ENCODE measurements at regions not wholly inside any gene's neighbourhood (a gene's known extent, or its start where the extent isn't known, plus 50 kb on each side); places are given as distances from the start of the nearest gene placed in this dataset.

DNA sequence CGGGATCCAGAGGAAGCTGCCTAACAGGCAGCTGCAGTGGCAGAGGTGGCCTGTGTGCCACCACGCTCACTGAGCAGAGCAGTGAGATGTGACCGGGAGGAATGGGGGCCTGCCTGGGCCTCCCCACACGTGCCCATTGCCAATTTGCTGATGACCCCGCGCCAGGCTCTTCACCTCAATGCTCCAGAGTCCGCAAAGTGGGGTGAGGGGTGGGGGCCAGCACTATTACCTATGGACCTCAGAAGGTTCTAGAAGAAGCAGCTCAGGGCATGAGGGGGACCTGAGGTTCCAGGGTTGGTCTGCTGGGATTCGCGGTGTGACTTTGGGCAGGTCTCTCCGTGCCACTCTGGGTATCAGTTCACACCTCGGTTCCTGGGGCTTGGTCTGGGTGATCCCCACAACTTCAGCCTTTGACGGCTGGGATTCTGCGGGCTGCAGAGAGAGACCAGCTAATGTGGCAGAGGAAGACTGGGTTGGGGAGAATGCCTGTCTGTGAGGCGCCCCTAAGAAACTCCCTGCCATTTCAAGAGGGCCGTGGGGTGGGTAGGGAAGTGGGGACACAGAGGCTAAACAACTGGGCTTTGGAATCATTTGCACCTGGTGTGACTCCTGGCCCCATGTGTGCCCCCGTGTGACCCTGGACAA lies 231.0 kb upstream of the MVB12B start:
- DNase-seq = no peak

DNA sequence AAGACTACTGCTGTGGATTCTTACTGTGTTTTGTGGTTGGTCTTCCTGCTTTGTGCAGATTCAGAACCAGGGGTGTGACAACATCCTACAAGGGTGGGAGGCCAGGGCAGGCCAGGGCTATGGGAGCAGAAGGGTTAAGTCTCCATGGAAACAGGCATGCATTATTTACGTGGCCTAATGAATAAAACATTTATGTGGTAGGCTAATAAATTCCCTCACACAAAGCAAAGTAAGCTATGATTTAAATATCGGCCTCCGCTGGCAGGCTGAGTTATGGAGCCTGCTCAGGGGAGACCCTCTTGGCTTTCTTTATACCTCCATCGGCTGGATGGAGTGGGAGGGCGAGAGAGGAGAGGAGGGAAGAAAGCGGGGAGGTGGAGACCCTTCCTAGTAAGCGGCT lies 230.3 kb upstream of the MVB12B start:
- no peak for DNase-seq

DNA sequence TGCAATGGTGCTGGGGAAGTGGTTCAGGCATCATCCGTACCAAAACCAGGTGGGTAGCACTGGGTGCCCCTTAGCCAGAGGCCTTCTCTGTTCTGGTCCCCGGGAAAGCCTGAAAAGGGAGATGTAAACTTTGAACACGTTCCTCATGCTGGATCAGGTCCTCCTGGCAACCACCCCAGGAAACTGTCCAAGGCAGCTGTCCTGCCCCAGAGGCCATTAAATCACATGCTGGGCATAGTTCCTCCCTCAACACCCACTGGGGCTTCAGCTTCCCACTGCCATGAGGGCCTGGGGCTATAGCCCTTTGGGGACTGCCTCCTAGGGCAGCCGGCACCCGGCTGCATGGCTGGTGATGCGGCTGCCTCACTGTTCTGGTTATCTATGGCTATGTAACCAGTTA lies 228.9 kb upstream of the MVB12B start:
- no peak for DNase-seq

DNA sequence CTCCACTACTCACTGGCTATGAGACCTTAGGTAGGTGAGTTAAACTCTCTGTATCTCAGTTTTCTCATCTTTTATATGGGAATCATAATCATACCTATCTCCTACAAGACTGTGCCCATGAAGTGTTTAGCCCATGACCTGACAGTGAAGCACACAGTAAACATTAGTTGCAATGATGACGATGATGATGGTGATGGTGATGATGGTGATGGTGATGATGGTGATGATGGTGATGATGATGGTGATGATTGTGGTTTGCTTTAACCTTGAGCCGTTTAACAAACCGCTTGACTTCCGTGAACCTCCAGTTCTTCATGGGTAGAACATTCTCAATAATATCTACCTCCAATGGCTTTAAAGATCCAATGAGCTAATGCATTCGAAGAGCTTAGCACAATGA lies 220.2 kb upstream of the MVB12B start:
- DNase-seq = no peak

DNA sequence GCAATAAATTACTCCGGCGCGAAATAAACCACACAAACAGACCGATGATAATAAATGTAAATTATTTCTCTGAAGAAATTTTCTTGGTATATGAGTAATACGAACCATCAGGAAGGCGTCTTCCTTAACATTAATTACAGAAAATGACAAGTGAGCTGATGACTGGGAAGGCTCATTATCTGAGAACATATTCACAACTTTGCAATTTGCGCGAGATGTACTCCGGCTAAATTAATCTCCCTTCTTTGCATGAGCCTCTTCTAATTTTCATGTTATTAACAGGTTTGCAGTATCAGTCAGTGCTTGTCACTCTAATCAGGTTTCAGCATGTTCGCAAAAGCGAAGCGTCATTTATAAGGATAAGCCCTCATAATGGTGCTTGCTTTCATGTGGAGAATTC lies 218.9 kb upstream of the MVB12B start:
- no peak for DNase-seq

DNA sequence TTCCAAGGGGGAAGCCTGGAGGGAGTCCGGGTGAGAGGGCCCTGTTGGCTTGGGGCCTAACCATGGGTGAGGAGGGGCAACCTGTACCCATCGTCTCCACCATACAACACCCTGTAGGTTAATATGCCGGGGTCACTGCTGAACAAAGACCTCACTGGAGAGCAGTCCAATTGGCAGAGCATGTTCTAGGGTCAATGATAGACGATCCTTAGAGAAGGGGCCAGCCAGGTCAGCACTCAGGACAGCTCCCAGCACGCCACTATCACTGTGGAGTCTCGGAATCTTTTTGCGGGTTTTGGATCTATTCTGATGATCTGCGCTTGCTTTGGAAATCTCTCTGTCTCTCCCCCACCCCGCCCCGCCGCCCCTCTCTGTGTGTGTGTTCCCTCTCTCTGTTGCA lies 218.4 kb upstream of the MVB12B start:
- peak; percentile 16 for DNase-seq

DNA sequence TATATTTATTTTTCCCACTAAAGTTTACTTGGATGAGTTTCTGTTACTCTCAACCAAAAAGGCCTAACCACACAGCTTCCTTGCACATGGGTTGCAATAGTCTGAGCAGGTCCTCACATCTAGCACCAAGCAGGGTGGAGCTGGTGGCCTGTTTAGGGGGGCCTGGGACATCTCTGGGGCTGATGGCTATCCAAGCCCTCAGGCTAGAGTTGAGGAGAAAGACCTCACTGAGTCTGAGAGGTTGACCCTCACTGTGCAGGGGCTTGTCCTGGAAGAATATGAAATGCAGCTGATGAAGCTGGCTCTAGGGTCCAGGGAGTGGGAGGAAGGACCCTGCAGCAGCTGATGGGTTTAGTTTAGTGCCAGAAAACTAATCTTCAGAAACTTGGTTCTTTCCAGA lies 217.1 kb upstream of the MVB12B start:
- no peak for DNase-seq

DNA sequence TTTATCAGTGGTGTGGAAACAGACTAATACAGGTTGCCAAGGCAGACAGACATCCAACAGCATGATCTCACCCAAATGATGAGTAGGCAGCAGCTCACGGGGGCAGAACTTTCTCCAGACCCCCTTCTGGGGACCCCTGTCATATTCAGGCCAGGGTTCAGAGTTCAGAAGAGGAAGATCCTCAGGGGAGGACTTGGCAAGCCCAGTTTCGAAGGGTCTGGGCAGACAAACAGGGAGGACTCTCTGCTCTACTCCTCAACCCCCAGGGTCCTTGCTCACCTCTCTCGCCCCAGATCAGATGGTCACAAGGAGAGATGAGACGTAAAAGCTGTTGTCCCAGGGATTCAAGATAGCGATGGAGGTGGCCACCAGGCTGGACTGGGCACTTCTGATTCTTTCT lies 215.1 kb upstream of the MVB12B start:
- DNase-seq = no peak

DNA sequence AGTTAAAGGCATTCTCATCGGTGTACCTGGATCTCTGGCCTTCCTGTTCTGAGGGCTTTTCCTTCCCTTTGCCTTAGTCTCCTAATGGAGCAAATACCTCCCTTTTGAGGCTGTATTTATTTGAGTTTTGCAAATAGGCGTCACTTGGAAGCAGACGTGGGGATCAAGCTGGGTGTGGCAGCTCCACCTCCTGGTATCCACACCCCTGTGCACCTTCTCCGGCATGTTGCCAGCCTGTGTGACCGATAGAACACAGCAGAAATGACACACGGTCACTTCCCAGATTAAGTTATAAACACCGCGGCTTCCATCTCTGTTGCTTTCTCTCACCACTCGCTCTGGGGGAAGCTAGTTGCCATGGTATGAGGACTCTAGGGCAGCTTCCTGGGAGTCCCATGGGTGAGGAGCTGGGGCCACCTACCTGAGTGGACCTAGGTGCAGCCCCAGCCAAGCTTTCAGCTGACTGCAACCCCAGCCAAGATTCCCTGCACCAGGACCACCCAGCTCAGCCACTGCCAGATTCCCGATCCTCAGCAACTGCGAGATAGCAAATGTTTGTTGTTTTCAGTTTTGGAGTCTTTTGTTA lies 214.4 kb upstream of the MVB12B start:
- peak; percentile 13 for DNase-seq

DNA sequence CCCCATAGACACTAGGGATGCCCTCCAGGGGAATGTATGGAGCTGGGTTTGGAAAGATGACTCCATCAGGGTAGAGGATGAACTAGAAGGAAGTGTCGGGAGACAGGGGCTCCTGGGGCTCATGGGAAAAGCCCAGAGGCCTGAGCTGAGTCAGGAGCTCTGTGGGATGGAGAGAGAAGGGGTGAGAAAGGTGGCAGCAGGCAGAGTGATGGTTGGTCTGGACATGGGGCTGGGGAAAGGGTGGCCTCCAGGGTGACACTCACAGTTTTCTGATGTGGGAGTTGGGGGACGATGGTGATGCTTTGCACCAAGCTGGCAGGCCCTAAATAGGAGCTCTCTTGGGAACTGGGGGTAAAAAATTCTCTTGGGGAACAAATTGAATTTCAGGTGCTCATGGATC lies 213.5 kb upstream of the MVB12B start:
- DNase-seq = no peak

DNA sequence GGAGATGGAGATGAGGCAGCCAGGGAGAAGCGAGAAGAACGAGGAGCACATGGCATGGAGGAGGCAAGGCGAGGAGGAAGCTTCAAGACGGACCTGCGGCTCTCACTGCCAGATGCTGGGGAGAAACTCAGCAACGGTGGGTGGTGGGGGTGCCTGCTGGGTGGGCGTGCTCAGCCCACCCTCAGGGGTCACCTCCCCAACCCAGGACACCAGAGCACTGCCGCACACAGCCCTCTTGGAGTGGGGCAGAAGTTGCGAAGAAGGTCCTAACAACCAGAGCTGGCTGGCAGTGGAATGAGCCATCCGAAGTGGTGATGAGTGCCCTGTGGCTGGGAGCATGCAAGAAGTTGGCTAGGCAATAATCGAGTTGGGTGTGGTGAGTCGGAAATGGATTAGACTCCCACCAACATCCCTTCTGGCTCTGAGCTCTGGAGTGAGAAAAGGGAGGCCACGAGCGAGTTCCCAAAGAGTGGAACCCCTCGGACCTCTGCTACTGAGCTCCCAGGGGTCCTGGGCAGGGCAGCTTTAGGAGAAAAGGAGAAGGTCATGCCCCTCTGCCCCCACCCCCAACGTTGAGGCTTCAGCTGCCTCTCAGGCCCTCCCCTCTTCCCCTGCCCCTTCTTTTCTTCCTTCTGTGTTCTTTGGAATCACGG lies 212.7 kb upstream of the MVB12B start:
- no peak for DNase-seq

DNA sequence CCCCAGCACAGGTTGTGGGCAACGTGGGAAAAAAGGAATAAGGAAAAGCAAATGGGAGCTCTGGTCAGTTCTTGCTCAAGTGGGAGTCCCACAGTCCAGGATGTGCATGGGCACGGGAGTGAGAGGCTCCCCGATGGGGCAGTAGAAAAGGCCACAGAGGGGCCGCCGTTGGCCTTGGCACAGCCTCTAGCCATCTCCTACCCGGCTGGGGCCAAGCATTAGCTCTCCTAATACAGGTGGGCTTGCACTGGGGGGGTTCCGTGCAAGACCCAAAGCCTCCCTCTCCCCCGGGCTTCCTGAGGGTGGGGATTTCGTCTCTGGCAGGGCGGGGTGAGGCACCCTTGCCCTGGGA lies 212.2 kb upstream of the MVB12B start:
- DNase-seq = no peak

DNA sequence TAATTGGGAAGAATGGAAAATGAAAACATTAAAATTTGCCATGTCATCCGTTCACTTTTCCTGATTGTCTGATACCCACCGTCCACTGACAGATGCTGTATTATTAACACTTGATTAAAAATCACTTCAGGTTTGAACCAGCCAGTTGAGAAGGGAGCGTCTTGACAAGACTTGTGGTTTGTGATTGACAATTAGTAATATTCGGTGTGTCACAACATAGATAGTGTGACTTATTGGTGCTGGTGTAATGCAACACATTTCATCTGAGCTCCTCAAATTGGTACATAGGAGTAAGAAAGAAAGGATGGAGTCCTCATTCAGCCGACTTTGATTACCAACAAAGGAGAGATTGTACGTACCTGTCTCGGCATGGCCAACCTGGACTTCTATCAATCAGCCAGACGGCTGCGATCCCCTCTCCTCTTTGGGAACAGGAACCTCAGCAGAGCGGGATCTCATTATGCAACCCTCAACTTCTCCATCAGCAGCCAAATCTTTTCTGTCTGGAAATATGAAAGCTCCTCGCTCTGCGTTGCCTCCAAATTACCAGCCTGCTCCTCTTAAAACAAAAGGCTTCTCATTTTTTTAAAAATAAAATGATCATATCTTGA lies 211.7 kb upstream of the MVB12B start:
- no peak for DNase-seq

DNA sequence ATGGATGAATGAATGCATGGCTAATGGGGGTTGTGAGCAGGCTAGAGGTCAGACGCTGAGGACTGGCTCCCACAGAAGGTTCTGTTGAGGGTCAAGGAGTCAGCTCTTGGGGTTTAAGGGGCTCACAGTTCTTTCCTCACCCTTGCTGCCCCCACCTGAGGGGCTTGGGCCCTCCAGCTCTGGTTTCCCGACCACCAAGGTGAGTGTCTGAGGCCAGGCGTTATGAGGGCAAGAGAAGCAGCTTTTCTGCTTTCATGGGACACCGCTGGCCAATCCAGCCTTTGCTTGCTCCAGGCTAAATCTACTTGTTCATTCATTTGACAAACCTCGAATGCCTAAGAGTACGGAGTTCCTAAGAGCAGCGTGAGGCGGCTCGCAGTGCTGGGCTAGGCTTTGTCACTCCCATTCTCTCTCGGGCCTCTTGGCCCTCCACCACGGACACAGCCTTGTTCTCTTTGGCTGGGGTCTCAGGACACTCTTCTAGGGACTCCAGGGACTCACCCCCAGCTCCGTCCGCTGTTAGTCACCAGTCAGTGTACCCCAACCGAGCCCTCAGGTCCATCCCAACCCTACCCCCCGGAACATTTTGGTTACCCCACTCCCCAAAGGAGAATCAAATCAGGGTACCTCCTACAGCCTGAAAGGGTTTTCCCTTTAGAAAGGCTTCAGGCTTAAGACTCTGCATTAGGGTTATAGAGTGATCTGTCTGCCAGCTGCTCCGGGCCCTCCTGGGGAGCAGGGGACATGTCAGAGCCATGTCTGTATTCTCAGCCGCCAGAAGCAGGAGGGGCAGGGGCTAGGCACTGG lies 210.1 kb upstream of the MVB12B start:
- DNase-seq = no peak

DNA sequence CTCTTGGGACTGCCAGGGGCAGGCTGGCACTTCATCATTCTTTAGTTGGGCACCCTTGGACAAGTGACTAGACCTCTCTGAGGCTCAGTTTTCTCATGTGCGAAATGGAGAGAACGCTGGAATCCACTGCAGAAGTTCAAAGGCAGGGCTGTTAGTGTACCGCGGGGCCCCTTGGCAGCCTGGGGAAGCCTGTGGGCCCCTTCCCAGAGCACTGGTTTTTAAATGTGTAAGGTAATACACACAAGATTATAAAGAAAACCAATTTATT lies 209.5 kb upstream of the MVB12B start:
- DNase-seq = no peak

DNA sequence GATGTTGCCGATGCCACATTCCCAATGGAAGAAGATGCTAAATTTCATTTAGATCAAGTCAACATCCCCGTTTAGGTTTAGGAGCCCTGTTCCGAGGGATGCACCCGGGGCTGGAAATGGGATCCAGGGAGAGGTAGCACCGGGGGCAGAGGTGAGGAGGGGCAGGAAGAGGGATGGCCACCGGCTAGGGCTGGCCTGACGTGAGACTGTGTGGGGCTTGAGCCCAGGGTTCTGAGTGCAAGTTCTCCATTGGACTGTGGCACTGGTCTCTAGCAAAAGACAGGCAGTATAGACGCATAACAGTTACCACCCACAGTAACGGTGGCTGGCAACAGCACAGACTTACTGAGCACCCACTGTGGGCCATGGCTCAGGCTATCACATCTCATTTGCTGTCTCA lies 209.0 kb upstream of the MVB12B start:
- no peak for DNase-seq

DNA sequence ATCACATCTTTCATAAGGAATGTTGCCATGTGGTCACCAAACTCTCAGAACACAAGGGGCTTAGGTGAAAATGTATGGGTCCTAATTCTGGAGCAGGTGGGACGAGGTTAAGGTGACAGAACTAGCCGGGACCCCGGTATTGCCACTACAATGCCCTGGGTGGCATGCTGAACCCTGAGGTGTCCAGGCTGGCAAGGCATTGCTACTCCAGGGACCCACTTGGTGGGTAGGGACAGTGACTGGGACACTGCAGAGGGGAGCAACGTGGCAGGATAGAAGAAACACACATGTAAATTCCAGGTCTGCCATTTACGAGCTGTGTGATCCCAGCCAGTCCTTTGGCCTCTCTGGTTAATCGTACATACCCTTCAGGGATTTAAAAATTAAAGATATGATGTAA lies 206.9 kb upstream of the MVB12B start:
- DNase-seq = no peak

DNA sequence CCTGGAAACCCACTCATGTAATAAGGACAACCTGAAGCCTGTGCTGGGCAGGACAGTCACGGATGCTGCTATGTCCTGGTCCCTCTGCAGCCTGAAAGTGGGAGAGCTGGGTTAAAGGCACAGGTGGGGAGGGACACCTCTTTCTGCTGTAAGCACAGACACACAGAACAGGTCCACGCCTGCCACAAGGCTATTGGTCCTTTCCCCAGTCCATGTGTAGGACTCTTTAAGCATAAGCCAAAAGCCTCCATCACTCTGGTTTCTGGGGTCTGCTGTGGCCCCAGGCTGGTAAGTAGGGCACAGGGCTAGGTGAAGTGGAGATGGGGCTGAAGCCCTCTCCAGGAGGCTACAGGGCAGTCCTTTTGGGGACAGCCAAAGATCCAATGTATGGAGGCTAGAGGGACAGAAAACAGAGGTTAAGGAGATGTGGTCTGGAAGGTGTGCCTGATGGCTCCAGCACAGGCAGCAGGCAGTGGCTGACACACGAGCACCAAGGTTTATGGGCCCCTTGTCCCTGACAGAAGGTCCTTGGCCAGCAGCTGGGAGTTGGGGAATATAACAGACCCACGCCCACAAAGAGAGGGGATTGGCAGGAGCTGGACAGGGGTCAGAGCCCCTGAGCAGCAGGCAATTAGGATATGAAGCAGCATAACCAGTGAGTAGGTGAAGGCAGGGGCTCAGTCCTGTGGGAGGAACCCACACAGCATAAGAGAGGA lies 203.6 kb upstream of the MVB12B start:
- DNase-seq = no peak

DNA sequence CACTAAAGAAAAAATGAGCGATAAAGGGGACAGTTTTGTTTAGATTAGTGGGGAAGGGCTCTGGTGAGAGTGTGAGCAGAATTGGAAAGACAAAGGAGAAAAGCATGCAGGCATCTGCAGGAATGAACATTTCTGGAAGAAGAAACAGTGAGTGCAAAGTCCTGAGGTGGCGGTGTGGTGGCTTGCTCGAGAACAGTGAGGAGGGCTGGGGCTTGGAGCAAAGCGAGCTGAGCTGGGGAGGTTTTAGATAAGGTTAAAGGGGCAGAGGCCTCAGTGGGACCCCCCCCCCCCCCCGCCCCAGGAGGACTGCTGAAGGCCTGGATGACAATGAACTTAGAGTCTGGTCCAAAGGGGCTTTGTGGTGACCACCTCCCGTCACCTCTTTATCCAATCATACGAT lies 202.7 kb upstream of the MVB12B start:
- DNase-seq = no peak

DNA sequence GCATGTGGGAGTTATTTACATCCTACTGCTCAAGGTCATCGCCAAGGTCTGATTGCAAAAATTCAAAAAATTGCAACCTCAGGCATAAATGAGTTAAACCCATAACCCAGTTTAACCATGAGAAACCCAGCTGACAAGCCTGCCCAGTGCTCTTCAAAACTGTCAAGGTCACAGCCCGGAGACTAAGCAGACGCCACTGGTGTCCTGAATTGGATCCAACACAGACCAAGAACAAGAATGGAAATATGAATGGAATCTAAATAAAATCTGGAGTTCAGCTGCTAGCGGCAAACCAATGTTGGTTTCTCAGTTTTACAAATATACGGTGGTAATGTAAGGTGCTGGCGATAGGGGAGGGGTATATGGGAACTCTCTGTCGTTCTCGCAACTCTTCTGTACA lies 201.5 kb upstream of the MVB12B start:
- no peak for DNase-seq

DNA sequence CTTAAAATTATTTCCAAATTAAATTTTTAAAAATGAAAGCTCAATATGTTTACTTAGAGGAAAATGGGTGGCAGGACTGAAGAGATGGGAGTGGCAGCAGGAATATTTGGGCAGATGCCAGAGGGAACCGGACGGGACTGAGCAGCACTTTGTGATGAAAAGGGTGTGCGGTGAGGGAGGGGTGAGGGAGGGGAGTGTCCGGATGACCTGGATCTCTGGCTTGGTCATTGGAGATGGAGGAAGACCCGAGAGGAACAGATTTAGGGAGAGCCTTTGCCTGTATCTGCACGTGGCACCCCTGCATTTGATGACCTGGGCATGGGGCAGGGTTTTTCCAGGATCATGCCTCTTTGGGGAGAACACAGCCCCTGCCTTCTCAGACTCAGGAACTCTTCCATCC lies 201.1 kb upstream of the MVB12B start:
- no peak for DNase-seq

DNA sequence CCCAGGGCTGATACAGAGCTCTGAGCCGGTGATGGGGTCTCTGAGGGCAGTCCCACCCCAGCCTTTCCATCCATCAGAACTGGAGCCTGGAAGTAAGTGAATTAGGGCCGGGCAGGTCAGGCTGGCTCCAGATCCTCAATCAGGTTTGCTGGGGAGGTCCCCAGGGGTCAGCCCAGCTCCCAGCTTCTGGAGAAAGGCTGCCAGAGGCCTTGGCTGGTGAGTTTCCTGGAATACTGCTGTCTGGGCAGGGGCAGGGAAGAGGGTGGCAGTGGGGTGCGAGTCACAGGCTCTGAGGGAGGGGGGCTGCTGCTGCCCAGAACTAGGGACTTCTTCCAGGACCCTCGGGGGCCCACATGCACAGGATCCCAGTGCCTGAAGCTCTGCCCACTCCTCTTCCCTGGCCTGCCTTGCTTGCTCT lies 200.6 kb upstream of the MVB12B start:
- no peak for DNase-seq

DNA sequence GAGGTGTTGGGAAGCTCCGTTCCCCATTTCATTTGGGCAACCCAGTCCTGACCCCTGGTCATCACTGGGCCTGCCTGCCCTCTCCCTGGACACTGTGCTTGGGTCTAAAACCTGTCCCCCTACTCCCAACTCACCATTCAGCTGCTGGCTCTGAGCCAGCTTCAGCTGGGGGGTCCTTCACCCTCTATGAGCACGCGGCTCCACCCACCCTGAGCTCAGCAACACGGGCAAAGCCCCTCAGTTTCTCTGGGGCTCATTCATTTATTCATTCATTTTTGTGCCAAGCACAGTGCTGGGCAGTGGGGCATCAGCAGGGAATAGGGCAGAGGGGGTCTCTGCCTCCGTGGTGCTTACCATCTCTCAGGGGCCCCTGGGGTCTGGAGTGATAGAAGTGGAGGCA lies 199.8 kb upstream of the MVB12B start:
- DNase-seq = no peak
